GM10266 (cell line): ENCODE measurements at regions not wholly inside any gene's neighbourhood (a gene's known extent, or its start where the extent isn't known, plus 50 kb on each side); places are given as distances from the start of the nearest gene placed in this dataset.

Experiments used
- DNase-seq: peaks from one replicate; pipeline ENCODE4 v3.0.0; 2012; ENCODE audit errors: extremely low spot score
- CTCF ChIP-seq: IDR thresholded peaks from 2 replicates; pipeline ENCODE4 v1.5.1; 2012; ENCODE audit warnings: mild to moderate bottlenecking, low read depth; ENCODE audit not compliant: control insufficient read depth, insufficient read depth; ENCODE audit errors: missing control alignments

- no peak for TF ChIP-seq CTCF
- no peak for DNase-seq
Measured at GRCh38 chr3:99551520-99551919, 86.9 kb upstream of the COL8A1 start.

- no peak for TF ChIP-seq CTCF
Measured at GRCh38 chr3:99549957-99550603, 88.3 kb upstream of the COL8A1 start.

GRCh38 chr3:99549220-99549619 lies 89.2 kb upstream of the COL8A1 start:
- no peak for TF ChIP-seq CTCF
- no peak for DNase-seq

More at GRCh38 chr3:99549957-99550603, 88.3 kb upstream of the COL8A1 start:
- DNase-seq: no peak

- DNase-seq: no peak
- TF ChIP-seq CTCF: no peak
Measured at GRCh38 chr3:99548674-99549073, 89.7 kb upstream of the COL8A1 start.

- no peak for TF ChIP-seq CTCF
- no peak for DNase-seq
Measured at GRCh38 chr3:99545941-99546580, 92.3 kb upstream of the COL8A1 start.

- TF ChIP-seq CTCF: no peak
- DNase-seq: no peak
Measured at GRCh38 chr3:99544786-99545281, 93.6 kb upstream of the COL8A1 start.

- DNase-seq: no peak
- no peak for TF ChIP-seq CTCF
Measured at GRCh38 chr3:99543796-99544195, 94.6 kb upstream of the COL8A1 start.
